Breast epithelium (tissue), 4 donors: ENCODE measurements at regions not wholly inside any gene's neighbourhood (a gene's known extent, or its start where the extent isn't known, plus 50 kb on each side); places are given as distances from the start of the nearest gene placed in this dataset.
"Not testable (repeated sequence)": the region's sequence is repeated elsewhere in the genome, so short reads cannot be mapped to it uniquely, and the experiment has no call there.

Experiments
- DNase-seq, 2 donors: peaks; one replicate each; pipeline ENCODE4 v3.0.0-alpha.2; 2019; ENCODE audit warnings: low spot score in 2 of 2
- H3K27ac ChIP-seq, 2 donors: fragments of 200-600 bp; sonication (generic) in 1 of 2; one replicate each; pipeline ENCODE4 v1.5.1; 2016 to 2019; ENCODE audit warnings: mild to moderate bottlenecking in 1 of 2
- H3K27me3 ChIP-seq, 2 donors: fragments of 200-600 bp; sonication (generic) in 1 of 2; one replicate each; pipeline versions ENCODE4 v1.5.1 to v1.6.0; 2017 to 2019; ENCODE audit warnings: control low read depth in 1 of 2, mild to moderate bottlenecking in 1 of 2
- H3K36me3 ChIP-seq: fragments of 200-600 bp; one replicate; pipeline ENCODE4 v1.5.1; 2019
- H3K4me1 ChIP-seq, 2 donors: fragments of 200-600 bp; sonication (generic); one replicate each; pipeline ENCODE4 v1.5.1; 2016 to 2019; ENCODE audit warnings: control low read depth in 1 of 2
- H3K4me3 ChIP-seq, 3 donors: fragments of 200-600 bp; sonication (generic); 1 replicate in 2 of 3; 2 replicates in 1 of 3; pipeline ENCODE4 v1.5.1; 2016 to 2019; ENCODE audit warnings: mild to moderate bottlenecking in 3 of 3, moderate library complexity in 2 of 3
- H3K9me3 ChIP-seq, 2 donors: fragments of 200-600 bp; sonication (generic) in 1 of 2; one replicate each; pipeline ENCODE4 v1.5.1; 2016 to 2019; ENCODE audit warnings: control low read depth in 1 of 2
- POLR2A ChIP-seq: fragments of 450-650 bp; IDR thresholded peaks from one replicate; pipeline ENCODE4 v1.6.1; 2016; ENCODE audit warnings: antibody characterized with exemption, mild to moderate bottlenecking, moderate library complexity
- POLR2AphosphoS5 ChIP-seq, 3 donors: sonication (generic); formaldehyde crosslinking; IDR thresholded peaks; one replicate each; pipeline ENCODE4 v1.6.1; 2017; ENCODE audit warnings: antibody characterized with exemption in 3 of 3
- intact Hi-C: fragments of 100-400 bp; cut with DNase I; formaldehyde crosslinking; loops from one replicate; pipeline ENCODE4 v1.15.1; 2023; ENCODE audit warnings: low total_unique reads
- TF ChIP-seq, protein P1 (sequence below), 3 donors: fragments of 450-650 bp; IDR thresholded peaks; one replicate each; pipeline ENCODE4 v1.5.1; 2016 to 2017; ENCODE audit warnings: antibody characterized with exemption in 3 of 3, mild to moderate bottlenecking in 3 of 3, moderate library complexity in 3 of 3

DNA sequence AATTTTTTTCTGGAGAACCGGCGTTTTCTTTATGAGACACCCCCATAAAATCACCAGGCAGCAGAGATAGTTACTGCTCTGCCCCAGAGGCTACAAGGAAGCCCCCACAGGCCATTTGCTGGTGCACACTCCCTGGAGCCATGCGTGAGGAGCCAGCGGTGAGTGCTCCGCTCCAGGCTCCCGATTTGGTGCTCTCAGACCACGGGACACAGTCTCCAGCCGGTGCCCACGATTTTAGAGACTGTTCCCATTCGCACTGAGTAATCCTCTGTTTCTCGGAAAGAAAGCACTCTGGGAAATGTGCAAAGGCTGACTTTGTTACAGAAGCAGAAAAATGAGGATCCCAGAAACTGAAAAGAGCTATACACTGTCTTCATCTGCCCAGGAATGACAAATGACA is 104.9 kb downstream of the RNASET2 start:
- Histone ChIP-seq H3K27ac (no peak overlapping the region), H3K36me3 (no peaks in the 10 kb centered on the region), H3K27me3 (no peaks in the 10 kb centered on the region), H3K4me3 (no peak overlapping the region), H3K4me1 (no peaks in the 10 kb centered on the region), H3K9me3 (no peaks in the 10 kb centered on the region)
- intact Hi-C loops = no loop called here
- DNase-seq = no peak
- TF ChIP-seq, protein P1, sequence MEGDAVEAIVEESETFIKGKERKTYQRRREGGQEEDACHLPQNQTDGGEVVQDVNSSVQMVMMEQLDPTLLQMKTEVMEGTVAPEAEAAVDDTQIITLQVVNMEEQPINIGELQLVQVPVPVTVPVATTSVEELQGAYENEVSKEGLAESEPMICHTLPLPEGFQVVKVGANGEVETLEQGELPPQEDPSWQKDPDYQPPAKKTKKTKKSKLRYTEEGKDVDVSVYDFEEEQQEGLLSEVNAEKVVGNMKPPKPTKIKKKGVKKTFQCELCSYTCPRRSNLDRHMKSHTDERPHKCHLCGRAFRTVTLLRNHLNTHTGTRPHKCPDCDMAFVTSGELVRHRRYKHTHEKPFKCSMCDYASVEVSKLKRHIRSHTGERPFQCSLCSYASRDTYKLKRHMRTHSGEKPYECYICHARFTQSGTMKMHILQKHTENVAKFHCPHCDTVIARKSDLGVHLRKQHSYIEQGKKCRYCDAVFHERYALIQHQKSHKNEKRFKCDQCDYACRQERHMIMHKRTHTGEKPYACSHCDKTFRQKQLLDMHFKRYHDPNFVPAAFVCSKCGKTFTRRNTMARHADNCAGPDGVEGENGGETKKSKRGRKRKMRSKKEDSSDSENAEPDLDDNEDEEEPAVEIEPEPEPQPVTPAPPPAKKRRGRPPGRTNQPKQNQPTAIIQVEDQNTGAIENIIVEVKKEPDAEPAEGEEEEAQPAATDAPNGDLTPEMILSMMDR (IDR thresholded peaks at IDR 0.05) = no peak
- TF ChIP-seq POLR2AphosphoS5 (IDR thresholded peaks at IDR 0.05) (no peak), POLR2A (no peak)

DNA sequence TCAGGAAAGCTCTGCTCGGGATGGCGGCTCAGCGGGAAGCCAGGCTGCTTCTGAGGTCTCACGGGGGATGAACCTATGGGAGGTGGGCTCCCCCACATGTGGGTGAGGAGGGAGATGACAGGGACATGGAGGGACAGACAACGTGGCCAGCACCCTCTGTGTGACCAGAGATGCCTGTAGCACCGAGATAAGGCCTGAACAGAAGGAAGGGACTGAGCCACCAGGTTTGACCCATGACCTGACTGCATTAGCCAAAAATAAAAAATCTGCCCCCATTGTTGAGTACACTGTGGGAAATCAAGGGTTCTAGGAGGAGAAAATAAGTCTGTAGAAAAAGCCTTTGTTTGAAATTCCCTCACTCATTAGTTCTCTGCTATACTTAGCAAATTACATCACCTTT is 105.7 kb downstream of the RNASET2 start:
- H3K36me3 ChIP-seq = no peaks in the 10 kb centered on the region
- no peaks in the 10 kb centered on the region for H3K4me1 ChIP-seq
- TF ChIP-seq, protein P1 (IDR thresholded peaks at IDR 0.05) = no peak
- TF ChIP-seq POLR2A (no peak), POLR2AphosphoS5 (IDR thresholded peaks at IDR 0.05) (no peak)
- H3K27ac ChIP-seq = no peak overlapping the region
- H3K9me3 ChIP-seq = no peaks in the 10 kb centered on the region
- DNase-seq = no peak
- no peak overlapping the region for H3K4me3 ChIP-seq
- intact Hi-C loops = no loop called here
- H3K27me3 ChIP-seq = no peaks in the 10 kb centered on the region

DNA sequence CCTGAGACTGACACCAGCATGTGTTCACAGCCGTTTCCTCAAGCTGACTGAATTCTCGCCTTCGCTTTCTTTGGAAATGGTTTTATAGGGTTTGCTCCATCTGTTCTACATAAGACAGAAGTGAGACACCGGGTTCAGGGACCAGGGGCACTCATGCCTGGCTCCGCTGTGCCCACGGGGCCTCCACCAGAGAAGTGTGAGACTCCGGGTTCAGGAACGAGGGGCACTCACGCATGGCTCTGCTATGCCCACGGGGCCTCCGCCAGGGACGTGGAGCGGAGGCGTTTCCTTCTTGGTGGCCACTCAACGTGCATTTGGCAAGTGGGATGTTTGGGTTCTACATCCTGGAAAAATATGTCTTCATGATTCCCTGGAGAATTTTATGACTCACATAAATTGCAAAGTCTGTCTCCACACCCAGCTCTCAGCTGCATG is 106.6 kb downstream of the RNASET2 start:
- intact Hi-C loops = no loop called here
- Histone ChIP-seq H3K36me3 (no peaks in the 10 kb centered on the region), H3K9me3 (no peaks in the 10 kb centered on the region), H3K4me1 (no peaks in the 10 kb centered on the region), H3K4me3 (no peak overlapping the region), H3K27me3 (no peaks in the 10 kb centered on the region), H3K27ac (no peak overlapping the region)
- TF ChIP-seq, protein P1 (IDR thresholded peaks at IDR 0.05) = no peak
- TF ChIP-seq POLR2A = no peak
- TF ChIP-seq POLR2AphosphoS5 (IDR thresholded peaks at IDR 0.05) = no peak
- no peak for DNase-seq

DNA sequence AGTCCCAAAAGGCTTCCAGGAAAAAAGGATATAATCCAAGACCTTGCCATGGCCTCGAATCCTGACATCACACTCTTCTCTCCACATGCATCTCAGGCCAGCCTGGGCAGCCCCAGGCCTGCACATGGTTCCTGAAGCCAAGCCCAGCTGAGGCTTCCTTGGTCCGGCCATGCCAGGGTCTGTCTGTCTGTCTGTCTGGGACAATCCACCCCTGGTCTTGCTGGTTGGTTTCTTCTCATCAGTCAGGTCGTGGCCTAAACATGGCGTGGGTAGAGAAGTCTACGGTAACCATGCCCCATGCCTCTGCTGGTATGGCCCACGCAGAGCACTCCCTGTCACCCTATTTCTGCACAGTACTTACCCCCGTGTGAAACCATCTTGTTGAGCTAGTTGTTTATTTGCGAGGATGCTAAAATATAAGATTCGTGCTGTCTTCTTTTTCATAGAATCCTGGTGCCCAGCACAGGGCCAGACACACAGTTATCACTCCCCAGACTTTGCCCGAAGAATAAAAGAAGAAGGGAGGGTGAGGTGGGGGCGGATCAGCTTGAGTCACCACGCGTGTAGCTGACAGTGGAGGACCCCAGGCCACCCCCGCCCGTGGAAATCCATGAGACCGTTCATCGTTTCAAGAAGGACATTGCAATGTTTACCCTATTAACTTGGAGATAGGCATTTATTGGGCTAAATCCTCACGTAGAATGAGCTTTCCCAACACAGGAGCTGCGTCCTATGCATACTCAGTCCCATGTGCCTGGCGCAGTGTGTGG is 107.2 kb downstream of the RNASET2 start:
- Histone ChIP-seq H3K9me3 (no peaks in the 10 kb centered on the region), H3K27me3 (no peaks in the 10 kb centered on the region), H3K36me3 (no peaks in the 10 kb centered on the region), H3K27ac (no peak overlapping the region), H3K4me1 (no peaks in the 10 kb centered on the region), H3K4me3 (no peak overlapping the region)
- DNase-seq = no peak
- TF ChIP-seq POLR2AphosphoS5 (IDR thresholded peaks at IDR 0.05) (no peak), POLR2A (no peak)
- TF ChIP-seq, protein P1 (IDR thresholded peaks at IDR 0.05) = no peak
- intact Hi-C loops = no loop called here

DNA sequence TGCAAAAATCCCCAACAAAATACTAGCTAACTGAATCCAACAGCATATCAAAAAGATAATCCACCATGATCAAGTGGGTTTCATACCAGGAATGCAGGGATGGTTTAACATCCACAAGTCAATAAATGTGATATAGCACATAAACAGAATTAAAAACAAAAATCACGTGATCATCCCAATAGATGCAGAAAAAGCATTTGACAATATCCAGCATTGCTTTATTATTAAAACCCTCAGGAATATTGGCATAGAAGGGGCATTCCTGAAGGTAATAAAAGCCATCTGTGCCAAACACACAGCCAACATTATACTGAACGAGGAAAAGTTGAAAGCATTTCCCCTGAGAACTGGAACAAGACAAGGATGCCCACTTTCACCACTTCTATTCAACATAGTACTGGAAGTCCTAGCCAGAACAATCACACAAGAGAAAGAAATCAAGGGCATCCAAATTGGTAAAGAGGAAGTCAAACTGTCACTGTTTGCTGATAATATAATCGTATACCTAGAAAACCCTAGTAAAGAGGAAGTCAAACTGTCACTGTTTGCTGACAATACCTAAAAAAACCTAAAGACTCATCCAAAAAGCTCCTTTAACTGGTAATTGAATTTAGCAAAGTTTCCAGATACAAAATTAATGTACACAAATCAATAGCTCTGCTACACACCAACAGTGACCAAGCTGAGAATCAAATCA is 109.8 kb downstream of the RNASET2 start:
- intact Hi-C loops, H3K36me3 ChIP-seq, DNase-seq, H3K9me3 ChIP-seq, H3K4me1 ChIP-seq, H3K27me3 ChIP-seq, H3K27ac ChIP-seq, H3K4me3 ChIP-seq: not testable (repeated sequence)
